ENCODE measurements at regions not wholly inside any gene's neighbourhood (a gene's known extent, or its start where the extent isn't known, plus 50 kb on each side); places are given as distances from the start of the nearest gene placed in this dataset.

- no peaks in the 10 kb centered on the region for H3K36me3 Mint-ChIP-seq (ENCODE audit: low read depth)
- no peaks in the 10 kb centered on the region for H3K9me3 Mint-ChIP-seq (ENCODE audit: low read depth)
- H3K27ac Mint-ChIP-seq (ENCODE audit: unreplicated experiment), result no peak overlapping the region
- H3K27me3 Mint-ChIP-seq (ENCODE audit: low read depth), result no peaks in the 10 kb centered on the region
- DNase-seq (ENCODE audit: low spot score), result no peak
- no peak overlapping the region for H3K4me3 Mint-ChIP-seq (ENCODE audit: unreplicated experiment)
- peaks cover 7% of the 10 kb centered on the region for H3K4me1 Mint-ChIP-seq (ENCODE audit: low read depth)
- TF ChIP-seq CTCF (IDR thresholded peaks at IDR 0.05), result no peak
Observed at GRCh38 chr4:133865612-133866327, 335.8 kb downstream of the PABPC4L start.

GRCh38 chr4:133863153-133863552 is 338.4 kb downstream of the PABPC4L start:
- no peaks in the 10 kb centered on the region for H3K36me3 Mint-ChIP-seq (ENCODE audit: low read depth)
- H3K9me3 Mint-ChIP-seq (ENCODE audit: low read depth), result no peaks in the 10 kb centered on the region
- H3K27ac Mint-ChIP-seq (ENCODE audit: unreplicated experiment), result no peak overlapping the region
- no peak for TF ChIP-seq CTCF (IDR thresholded peaks at IDR 0.05)
- no peak overlapping the region for H3K4me3 Mint-ChIP-seq (ENCODE audit: unreplicated experiment)
- DNase-seq (ENCODE audit: low spot score), result no peak
- peaks cover 7% of the 10 kb centered on the region for H3K4me1 Mint-ChIP-seq (ENCODE audit: low read depth)
- H3K27me3 Mint-ChIP-seq (ENCODE audit: low read depth), result no peaks in the 10 kb centered on the region

- no peaks in the 10 kb centered on the region for H3K36me3 Mint-ChIP-seq (ENCODE audit: low read depth)
- no peaks in the 10 kb centered on the region for H3K4me1 Mint-ChIP-seq (ENCODE audit: low read depth)
- TF ChIP-seq CTCF (IDR thresholded peaks at IDR 0.05), result no peak
- no peaks in the 10 kb centered on the region for H3K27me3 Mint-ChIP-seq (ENCODE audit: low read depth)
- H3K4me3 Mint-ChIP-seq (ENCODE audit: unreplicated experiment), result no peak overlapping the region
- no peak overlapping the region for H3K27ac Mint-ChIP-seq (ENCODE audit: unreplicated experiment)
- no peak for DNase-seq (ENCODE audit: low spot score)
- H3K9me3 Mint-ChIP-seq (ENCODE audit: low read depth), result no peaks in the 10 kb centered on the region
Observed at GRCh38 chr4:133856731-133857355, 344.7 kb downstream of the PABPC4L start.

GRCh38 chr4:133855001-133855400 is 346.6 kb downstream of the PABPC4L start:
- no peak overlapping the region for H3K27ac Mint-ChIP-seq (ENCODE audit: unreplicated experiment)
- no peaks in the 10 kb centered on the region for H3K36me3 Mint-ChIP-seq (ENCODE audit: low read depth)
- DNase-seq (ENCODE audit: low spot score), result no peak
- no peak for TF ChIP-seq CTCF (IDR thresholded peaks at IDR 0.05)
- no peaks in the 10 kb centered on the region for H3K9me3 Mint-ChIP-seq (ENCODE audit: low read depth)
- no peak overlapping the region for H3K4me3 Mint-ChIP-seq (ENCODE audit: unreplicated experiment)
- no peaks in the 10 kb centered on the region for H3K4me1 Mint-ChIP-seq (ENCODE audit: low read depth)
- no peaks in the 10 kb centered on the region for H3K27me3 Mint-ChIP-seq (ENCODE audit: low read depth)

GRCh38 chr4:133839326-133839725 is 362.3 kb downstream of the PABPC4L start:
- H3K4me1 Mint-ChIP-seq (ENCODE audit: low read depth), result no peaks in the 10 kb centered on the region
- peak; percentile 25 for TF ChIP-seq CTCF (IDR thresholded peaks at IDR 0.05)
- H3K27ac Mint-ChIP-seq (ENCODE audit: unreplicated experiment), result no peak overlapping the region
- H3K27me3 Mint-ChIP-seq (ENCODE audit: low read depth), result no peaks in the 10 kb centered on the region
- peaks cover 34% of the 10 kb centered on the region for H3K9me3 Mint-ChIP-seq (ENCODE audit: low read depth)
- peaks cover 13% of the 10 kb centered on the region for H3K36me3 Mint-ChIP-seq (ENCODE audit: low read depth)
- H3K4me3 Mint-ChIP-seq (ENCODE audit: unreplicated experiment), result no peak overlapping the region
- no peak for DNase-seq (ENCODE audit: low spot score)
